ENCODE measurements at regions not wholly inside any gene's neighbourhood (a gene's known extent, or its start where the extent isn't known, plus 50 kb on each side); places are given as distances from the start of the nearest gene placed in this dataset.

DNA sequence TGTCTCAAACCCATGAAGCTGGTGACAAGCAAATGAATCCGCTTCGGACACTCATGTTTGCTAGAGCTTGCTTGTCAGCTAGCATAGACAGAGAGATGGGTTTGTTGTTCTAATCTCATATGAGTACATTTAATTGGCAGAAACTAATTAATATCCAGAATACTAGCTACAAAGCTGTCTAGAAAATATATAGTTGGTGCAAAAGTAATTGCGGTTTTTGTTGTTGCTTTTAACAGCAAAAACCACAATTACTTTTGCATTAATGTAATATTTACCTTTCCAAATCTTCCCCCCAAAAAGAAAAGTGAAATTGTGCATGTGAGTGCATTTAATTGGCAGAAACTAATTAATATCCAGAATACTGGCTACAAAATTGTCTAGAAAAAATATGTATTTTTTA is 1115.2 kb downstream of the TDRD15 start:
- DNase-seq (ENCODE audit: low spot score): no peak

DNA sequence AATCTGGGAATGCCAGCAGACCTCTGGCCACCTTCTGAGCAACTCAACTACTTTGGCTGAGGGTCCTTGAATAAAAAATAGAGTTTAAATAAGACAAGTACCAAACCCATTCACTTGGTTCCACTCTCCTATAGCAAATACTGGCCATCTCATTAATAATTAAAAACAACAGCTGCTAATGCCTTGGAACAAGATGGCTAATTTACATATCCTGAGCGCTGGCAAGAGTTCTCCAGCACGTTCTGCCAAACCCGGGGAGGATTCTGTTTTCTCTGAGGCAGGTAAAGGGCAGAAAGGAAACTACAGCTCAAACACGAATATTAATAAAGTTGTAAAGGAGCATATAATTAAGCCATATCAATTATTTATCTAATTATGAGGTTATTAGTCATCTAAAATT is 1123.7 kb downstream of the TDRD15 start:
- DNase-seq (ENCODE audit: low spot score): no peak

DNA sequence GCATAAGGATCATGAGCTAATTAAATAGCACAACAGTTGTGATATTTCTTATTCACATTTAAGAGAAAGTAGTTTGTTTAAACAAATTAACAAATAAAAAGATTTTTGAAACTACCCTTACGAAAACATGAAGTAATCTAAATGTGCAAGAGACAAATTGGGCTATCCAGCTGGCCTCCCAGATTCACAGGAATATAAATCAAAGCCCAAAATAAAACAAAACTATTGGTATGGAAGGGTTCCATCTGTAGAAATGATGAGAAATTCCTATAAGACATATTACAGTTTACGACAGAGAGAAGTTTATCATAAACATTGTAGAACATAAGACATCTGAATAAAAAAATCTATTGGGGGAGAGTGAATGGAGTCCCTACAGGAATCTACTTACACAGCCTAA is 1125.1 kb downstream of the TDRD15 start:
- DNase-seq (ENCODE audit: low spot score): no peak

DNA sequence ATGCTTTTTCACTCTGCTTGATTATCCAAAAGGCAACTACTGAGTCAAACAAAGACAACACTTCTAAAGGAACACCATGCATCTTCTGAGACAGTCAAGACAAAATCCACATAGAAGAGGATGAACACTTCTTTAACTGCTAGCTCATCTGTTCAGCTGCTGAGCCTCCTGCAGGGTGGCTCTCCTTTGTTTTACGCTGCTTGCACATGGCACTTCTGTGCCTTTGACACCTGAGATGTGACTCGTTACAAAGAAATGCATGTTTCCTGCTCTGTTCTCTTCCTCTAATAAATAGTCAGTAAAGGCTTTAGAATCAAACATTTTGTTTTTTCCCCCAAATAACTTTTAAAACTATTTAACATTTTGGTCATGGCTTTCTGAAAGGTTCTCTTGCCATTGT is 1129.4 kb downstream of the TDRD15 start:
- no peak for DNase-seq (ENCODE audit: low spot score)

DNA sequence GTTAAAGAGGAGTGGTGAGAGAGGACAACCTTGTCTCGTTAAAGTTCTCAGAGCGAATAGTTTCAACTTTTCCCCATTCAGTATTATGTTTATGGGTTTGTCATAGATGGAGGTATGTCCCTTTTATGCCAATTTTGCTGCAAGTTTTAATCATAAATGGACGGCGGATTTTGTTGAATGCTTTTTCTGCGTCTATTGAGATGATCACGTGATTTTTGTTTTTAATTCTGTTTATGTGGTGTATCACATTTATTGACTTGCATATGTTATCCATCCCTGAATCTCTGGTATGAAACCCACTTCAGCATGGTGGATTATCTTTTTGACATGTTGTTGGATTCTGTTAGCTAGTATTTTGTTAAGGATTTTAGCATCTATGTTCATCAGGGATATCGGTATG is 1123.8 kb upstream of the KLHL29 start:
- no peak for DNase-seq (ENCODE audit: low spot score)

DNA sequence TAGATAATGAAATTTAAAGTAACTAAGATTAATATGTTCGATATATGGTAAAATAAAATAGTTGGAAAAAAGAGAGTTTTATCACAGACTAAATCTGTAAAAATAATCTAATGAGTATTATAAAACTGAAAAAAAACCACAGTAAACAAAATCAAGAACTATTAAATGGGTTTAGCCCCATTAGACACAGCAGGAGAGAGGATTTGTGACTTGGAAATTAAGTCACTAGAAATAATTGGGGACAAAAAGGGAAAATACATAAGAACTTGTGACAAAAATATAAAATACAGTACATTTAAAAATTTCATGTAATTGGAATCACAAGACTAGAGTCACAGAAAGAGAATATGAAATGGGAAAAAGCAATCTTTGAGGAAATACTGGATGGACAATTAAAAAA is 1114.6 kb upstream of the KLHL29 start:
- DNase-seq (ENCODE audit: low spot score): no peak

DNA sequence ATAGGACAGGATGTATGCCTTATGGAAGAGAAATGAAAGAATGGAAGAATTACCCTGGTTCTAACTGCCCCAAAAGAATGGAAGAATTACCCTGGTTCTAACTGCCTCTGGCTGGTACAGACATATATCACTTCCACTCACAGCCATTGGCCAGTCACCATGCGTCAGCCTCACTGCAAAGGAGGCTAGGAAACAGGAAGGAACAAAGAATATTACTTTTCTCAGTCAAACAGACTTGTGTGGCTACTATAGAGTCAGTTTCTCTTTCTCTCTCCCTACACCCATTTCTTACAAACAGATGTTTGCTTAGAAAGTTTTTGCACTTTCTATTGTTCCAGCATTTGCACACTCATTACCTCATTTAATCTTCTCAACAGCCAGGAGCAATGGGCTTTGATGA is 1111.1 kb upstream of the KLHL29 start:
- no peak for DNase-seq (ENCODE audit: low spot score)

DNA sequence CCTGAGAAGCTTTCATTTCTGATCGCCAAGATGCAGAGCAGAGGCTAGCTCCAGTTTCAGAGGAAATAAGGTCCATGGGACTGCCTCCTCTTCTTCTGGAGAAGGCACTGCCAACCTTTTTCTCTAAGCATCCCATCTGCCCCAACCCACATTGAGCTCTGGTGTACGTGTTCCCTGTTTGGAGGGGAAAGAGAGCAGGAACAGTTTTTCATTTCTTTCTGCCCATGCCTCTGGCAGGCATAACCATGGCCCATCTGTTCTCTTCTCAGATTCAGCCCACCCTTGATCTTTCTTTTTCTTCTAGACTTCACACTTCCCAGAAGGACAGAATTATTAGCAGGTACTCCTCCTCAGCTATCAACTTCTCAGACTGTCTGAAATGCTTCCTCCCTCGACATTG is 1110.3 kb upstream of the KLHL29 start:
- no peak for DNase-seq (ENCODE audit: low spot score)

DNA sequence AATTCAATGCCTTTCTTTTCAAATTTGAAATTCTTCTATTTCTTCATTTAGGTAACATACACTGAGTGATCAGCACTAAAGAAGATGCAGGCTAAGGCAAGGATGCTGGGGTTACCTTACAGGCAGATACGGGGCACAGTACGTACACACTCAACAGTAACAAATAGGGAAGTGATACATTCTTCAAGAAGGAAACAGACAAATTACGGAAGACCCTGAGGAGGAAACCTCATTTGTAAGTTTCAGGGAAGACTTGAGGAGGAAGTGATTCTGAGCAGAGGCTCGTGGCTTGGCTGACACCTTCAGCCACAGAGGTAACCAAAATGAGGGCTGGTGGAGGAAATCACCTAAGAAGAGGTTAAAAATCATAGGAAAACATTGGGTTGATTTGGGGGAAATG is 1108.3 kb upstream of the KLHL29 start:
- peak; percentile 8 for DNase-seq (ENCODE audit: low spot score)

DNA sequence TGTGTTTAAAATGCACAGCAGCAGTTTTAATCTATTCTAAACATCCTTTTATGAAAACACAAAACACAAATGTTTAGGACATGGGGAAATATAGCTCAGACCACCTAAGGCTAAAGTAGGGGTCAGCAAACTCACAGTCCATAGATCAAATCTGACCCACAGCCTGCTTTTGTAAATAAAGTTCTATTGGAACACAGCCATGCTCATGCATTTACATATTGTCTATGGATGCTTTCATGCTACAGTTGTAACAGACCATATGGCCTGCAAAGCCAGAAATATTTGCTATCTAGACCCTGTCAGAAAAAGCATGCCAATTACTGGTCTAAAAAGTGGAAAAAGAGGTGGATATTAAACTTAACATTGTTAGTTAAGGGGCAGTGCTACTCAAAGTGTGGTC is 1105.4 kb upstream of the KLHL29 start:
- no peak for DNase-seq (ENCODE audit: low spot score)

DNA sequence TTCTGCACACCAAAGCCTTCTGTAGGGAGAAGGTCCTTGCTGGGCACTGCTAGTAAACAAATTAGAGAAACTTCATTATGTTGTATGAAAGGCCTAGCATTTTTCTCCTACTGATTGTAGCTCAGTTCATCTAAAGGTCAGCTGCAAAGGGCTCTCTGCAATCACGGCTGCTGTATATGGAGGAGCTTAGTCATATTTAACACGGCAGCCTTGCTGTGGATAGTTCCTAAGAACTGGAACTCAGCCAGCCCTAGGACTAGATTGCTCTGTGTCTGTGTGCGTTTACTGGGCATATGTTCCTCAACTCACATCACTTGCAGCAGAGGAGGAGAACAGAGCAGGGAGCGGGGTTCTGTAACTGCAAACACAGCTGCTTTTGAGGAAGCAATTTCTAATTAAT is 1103.9 kb upstream of the KLHL29 start:
- no peak for DNase-seq (ENCODE audit: low spot score)

DNA sequence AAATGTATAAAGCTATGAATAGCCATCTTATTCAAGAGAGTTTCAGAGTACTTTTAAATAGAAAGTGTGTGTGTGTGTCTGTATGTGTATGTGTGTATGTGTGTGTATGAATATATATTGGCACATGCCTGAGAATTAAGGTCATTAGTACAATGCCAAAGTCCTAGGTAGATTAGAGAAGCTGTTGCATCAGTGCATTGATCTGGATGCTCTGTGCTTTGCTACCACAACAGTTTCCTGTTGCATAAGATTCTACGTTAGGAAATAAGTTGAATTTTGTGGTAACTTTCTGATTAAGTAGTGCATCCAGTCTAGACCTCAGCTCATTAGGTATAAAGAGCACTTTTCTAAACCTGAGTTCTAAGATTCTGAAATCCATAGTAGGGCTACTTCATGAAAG is 1102.8 kb upstream of the KLHL29 start:
- DNase-seq (ENCODE audit: low spot score): no peak

DNA sequence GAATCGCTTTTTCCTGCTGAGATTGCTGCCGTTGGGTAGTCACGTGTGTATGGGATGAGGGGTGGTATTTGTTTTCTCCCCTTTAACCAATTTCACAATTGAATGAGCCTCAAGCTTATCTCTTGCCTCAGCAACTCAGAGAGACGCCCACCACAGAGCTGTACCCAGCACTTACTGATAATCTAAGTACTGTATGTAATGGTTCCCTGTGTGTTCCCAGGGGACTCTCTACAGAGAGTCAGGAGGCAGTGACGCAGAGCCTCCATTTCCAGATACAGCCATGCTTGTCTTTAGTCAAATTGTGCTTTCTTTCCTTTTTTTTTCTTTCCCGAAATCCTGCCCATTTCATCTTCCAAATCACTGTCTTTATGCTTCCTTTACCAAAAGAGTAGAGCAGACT is 1102.1 kb upstream of the KLHL29 start:
- DNase-seq (ENCODE audit: low spot score): no peak

DNA sequence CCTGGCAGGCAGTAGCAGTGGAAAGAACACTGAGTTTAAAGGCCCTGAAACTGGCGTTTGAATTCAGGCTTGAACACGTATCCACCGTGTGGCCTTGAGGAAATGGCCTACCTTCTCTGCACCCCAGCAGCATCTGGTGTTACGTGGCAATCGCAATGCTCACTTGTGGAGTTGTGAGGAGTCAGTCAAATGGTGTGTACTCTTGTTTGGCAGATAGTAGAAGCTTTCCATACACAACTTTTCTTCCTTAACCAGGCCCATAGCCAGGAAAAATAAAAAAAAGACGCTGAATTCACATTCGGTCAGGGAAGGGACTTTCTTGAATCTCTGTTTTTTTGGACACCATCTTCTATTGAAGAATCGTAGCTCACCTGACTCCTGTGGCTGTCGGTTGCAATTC is 1101.5 kb upstream of the KLHL29 start:
- no peak for DNase-seq (ENCODE audit: low spot score)

DNA sequence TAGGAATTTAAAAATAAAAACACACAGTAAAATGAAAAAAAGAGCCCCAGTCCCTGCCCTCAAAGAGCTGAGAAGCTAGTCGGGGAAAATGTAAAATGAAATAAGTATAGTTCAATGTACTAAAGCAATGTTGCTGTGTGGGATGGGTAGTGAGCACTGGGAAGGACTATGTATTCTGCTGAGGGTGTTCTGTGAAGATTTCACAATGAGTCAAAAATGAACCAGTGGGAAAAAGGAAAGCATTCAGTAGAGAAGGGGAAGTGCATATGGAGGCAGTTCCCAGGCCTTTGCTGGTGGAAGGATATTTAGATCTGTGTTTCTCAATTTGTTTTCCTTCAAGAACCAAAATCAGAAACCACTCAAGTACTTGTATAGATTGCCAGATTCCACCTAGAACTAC is 1094.7 kb upstream of the KLHL29 start:
- DNase-seq (ENCODE audit: low spot score): no peak

DNA sequence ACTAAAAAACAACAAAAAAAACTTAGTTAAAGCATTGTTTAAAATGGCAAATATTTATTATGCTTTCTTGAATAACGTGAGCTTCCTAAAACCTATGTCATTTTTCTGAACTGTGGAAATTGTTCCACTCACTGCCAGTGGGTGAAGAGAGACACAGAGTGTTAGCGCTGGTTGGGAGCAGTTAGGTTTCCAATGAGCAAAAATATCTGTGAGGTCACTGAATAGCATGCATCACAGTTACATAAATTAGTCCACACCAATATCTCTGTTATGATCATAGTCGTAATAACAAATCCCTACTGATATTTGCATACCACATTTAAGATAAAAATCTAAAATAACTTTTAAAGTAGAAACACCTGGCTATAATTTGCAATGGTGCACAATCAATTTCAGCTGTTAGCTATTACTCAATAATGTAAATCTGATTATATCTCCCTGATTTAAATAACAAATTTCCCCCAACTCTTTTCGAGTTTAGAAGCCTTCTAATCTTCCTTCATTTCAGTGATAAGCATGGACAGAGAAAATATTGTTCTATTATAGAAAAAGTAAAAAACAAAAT is 1094.0 kb upstream of the KLHL29 start:
- DNase-seq (ENCODE audit: low spot score): no peak

DNA sequence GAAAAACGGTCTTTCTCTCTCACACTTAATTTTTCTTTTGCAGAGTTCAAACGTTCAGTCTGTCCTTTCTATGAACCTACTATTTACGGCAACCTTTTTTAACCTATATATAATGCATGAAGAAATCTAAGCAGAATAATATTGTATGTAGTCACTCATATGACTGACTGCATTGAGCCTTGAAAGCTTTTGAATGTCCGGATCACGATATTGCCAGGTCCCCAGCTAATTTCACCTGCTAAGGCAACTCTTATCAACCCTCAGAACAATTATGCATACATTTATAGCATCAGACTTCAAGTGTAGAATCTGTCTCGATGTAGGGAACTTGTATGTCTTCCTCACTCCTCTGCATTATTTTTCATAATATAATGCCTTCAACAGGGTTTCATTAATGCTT is 1083.8 kb upstream of the KLHL29 start:
- no peak for DNase-seq (ENCODE audit: low spot score)

DNA sequence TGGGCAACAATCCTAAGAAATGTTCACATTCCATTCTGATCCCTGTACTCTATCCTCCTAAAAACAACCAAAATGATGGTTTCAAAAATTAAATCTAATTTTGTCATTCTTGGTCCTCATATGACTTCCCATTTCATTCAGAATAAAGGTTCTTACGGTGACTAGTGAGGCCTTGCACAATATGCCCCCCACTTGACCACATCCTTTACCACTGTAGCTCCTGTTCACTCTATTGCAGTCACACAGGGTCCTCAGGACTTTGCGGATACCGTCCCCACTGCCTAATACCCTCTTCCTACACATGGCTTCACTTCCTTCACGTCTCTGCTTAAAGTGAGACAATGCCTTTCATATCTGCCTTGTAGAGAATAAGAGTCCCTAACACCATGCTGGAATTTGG is 1058.7 kb upstream of the KLHL29 start:
- DNase-seq (ENCODE audit: low spot score): no peak

DNA sequence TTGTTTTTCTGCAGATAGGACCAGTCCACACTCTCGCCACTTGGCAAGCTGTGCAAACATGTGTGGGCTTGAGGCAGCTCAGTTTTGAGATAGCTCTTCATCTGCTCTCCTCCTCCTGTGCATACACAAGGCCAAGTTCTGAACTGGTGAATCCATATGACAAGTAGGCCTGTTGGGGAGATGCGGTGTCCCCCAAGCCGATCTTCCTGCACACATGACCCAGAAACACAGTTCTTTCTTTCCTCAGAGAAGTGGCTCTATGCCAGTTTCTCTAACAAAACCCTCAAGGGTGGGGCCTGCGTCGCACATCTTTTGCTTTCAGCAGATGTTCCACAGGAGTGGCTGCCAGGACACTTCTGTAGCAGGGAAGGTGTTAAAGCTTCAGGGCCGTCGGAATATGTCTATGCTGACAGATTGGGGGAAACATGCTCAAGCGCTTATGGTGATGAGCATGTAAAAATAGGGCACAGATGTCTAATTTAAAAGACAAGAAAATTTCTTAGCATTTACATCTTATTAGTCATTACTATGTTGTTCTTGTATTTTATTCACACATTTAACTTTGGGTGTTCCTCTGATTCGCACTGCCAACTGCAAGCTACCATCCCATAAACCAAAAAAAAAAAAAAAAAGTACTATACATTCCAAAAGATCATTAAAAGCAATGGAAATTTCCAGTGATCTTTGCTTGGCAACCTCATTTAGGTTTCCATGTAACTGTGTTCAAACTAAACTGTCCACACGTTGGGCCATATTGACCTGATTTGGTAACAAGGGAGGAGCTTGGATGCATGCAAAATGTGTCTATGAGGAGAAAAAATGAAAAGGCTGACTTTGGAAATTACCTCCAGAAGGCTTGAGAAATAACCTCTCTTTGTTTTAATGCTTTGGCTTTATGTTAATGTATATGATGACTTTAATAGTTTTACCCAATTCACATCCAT is 1055.5 kb upstream of the KLHL29 start:
- DNase-seq (ENCODE audit: low spot score): no peak

DNA sequence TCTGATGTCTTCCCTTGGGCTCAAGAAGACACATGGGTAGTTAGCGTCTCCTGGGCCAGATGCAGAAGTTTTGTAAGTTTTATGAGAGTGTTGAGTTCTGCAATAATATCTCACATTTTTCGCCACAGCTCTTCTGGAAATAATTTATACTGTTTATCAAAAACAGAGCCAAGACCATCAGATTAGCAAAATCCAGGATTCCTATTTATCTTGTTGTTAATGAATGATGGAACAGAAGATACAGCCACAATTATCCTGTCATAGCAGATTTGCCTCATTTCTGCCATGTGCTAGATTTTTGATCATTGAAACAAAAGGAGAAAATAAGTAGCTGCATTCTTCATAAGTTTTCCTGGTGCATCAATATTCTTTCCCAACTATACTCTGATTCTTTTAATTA is 1048.6 kb upstream of the KLHL29 start:
- no peak for DNase-seq (ENCODE audit: low spot score)

DNA sequence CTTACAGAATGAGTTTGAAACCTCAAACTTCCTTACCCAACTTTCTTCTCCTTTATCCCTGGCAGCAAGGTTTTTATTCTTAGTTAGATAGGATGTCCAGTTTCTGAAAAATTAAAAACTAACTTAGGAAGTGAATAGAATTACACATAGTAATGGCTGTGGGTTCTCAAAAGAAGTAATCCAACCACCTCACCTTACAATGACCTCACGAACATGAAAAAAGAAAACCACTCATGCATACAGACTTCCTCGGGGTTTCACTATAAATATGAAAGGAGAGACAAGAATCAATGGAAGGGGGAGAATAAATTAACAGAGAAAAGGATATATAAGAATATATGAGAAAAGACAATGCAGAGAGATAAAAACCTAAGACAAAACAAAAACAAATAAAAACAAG is 1044.3 kb upstream of the KLHL29 start:
- DNase-seq (ENCODE audit: low spot score): no peak

DNA sequence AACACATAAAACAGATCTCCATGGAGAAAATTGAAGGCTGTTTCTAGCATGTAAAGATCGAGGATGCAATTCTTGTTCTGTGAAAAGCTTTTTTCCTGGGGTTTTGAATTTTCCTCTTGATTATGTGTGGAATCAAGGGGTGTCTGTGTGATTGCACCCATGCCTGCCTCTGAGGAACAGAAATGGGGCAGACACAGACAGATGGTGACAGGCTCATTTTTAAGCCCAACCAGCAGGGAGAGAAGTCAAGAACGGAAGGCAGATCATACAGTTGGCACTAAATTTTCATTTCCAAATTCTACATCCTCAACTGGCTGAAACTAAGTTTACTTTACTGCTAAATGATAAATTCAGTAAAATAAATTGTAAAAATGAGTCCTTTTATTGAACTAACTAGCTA is 1037.7 kb upstream of the KLHL29 start:
- no peak for DNase-seq (ENCODE audit: low spot score)

DNA sequence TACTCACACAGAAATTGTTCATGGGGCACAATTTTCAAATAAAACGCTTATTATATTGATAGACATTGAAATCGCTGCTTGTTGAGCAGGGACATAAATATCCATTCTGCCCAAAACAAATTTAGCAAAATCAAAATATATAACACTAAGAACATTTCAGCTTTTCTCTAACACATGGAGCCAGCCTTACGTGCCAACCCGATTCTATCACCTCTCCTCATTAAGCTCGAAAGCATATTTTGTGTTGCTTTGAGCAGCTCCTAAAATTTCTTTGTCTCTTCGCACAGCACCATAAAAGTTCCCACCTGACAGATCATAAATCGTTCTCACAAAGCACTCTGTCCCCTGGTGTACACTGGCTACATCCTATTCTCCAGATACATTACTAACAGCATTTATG is 1034.4 kb upstream of the KLHL29 start:
- DNase-seq (ENCODE audit: low spot score): no peak

Measured in NAMALWA (cell line).